Peyer's patch (tissue), 4 donors: ENCODE measurements at regions not wholly inside any gene's neighbourhood (a gene's known extent, or its start where the extent isn't known, plus 50 kb on each side); places are given as distances from the start of the nearest gene placed in this dataset.

Experiments
- DNase-seq, 3 donors: peaks; one replicate each; pipeline ENCODE4 v3.0.0-alpha.2; 2017 to 2019
- H3K27ac ChIP-seq, 4 donors: fragments of 200-600 bp; sonication (generic); one replicate each; pipeline ENCODE4 v1.5.1; 2016 to 2019
- H3K27me3 ChIP-seq, 2 donors: fragments of 200-600 bp; sonication (generic); one replicate each; pipeline ENCODE4 v1.5.1; 2019
- H3K36me3 ChIP-seq, 3 donors: fragments of 200-600 bp; sonication (generic); one replicate each; pipeline ENCODE4 v1.5.1; 2016 to 2019
- H3K4me1 ChIP-seq, 4 donors: fragments of 200-600 bp; sonication (generic); one replicate each; pipeline ENCODE4 v1.5.1; 2016 to 2019
- H3K4me3 ChIP-seq, 4 donors: fragments of 200-600 bp; sonication (generic); 1 replicate in 3 of 4; 2 replicates in 1 of 4; pipeline ENCODE4 v1.5.1; 2016 to 2019; ENCODE audit warnings: mild to moderate bottlenecking in 1 of 4
- H3K9me3 ChIP-seq, 4 donors: fragments of 200-600 bp; sonication (generic); one replicate each; pipeline ENCODE4 v1.5.1; 2016 to 2019; ENCODE audit warnings: mild to moderate bottlenecking in 1 of 4
- POLR2A ChIP-seq, 2 donors: fragments of 450-650 bp; IDR thresholded peaks; one replicate each; pipeline ENCODE4 v1.5.1; 2017; ENCODE audit warnings: antibody characterized with exemption in 2 of 2, mild to moderate bottlenecking in 2 of 2, moderate library complexity in 2 of 2
- TF ChIP-seq, protein P1 (sequence below), 6 experiments: fragments of 450-650 bp in 4 of 6; fragments of 200-600 bp in 2 of 6; sonication (generic) in 1 of 6; IDR thresholded peaks; one replicate each; pipeline ENCODE4 v1.5.1; 2017 to 2019; ENCODE audit warnings: antibody characterized with exemption in 6 of 6, mild to moderate bottlenecking in 3 of 6, moderate library complexity in 1 of 6

DNA sequence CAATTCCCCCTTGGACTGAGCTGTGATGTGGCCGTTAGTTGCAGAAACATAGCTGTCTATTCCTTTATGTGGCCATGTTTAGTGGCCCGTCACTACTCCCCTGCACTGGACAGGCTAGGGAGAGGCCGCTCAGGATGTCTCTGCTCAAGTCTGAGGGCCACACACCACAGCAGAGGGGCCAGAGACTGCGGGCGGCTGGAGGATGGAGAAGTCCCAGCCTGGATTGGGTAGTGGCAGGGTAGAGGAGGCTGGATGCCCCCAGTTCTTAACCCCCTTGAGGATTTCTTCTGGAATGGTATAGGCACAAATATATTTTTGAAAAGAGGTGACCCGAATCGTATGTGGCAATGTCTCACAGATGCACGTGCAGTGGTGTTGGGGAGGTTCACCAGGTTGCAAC lies 116.4 kb upstream of the B3GAT1 start:
- H3K36me3 ChIP-seq: no peaks in the 10 kb centered on the region

DNA sequence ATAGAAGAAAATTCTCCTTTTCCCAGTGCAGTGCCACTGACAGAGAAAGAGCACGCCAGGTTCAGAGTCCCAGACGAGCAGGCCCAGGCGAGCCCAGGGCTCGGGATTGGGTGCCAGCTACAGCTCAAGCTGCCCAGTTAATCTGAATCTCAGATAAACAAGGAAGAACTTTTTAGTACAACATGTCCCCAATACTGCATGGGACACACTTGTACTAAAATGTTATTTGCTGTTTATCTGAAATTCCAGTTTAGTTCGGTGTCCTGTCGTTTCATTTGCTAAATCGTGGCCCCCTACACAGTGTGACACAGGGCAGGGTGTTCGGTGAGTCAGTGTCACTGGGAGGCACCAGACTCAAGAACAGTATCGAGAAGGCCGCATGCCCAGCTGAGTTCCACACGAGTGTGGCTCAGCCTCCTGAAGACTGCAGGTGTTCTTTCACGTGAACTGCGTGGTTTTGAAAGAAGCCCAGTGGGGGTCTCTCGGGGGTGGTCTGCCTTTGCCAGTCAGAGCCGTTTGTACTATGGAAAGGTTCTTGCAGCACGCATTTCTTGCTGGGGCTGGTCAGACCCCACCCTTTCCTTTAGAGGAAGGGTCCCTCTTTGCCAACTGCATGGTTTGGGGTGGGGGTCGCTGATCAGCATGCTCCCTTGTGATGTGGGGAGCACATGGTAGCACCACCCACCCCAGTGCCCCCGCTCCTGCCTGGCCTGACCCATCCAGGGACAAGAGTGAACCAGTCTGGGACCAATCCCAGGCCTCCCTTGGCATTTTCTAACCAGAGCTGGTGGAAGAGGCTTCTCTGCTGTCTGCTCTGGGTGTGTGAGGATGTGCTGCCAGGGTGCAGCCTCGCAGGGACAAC lies 115.6 kb upstream of the B3GAT1 start:
- H3K9me3 ChIP-seq: no peaks in the 10 kb centered on the region
- H3K27me3 ChIP-seq: no peaks in the 10 kb centered on the region
- no peaks in the 10 kb centered on the region for H3K4me1 ChIP-seq
- no peaks in the 10 kb centered on the region for H3K36me3 ChIP-seq
- no peak overlapping the region for H3K27ac ChIP-seq
- TF ChIP-seq, protein P1, sequence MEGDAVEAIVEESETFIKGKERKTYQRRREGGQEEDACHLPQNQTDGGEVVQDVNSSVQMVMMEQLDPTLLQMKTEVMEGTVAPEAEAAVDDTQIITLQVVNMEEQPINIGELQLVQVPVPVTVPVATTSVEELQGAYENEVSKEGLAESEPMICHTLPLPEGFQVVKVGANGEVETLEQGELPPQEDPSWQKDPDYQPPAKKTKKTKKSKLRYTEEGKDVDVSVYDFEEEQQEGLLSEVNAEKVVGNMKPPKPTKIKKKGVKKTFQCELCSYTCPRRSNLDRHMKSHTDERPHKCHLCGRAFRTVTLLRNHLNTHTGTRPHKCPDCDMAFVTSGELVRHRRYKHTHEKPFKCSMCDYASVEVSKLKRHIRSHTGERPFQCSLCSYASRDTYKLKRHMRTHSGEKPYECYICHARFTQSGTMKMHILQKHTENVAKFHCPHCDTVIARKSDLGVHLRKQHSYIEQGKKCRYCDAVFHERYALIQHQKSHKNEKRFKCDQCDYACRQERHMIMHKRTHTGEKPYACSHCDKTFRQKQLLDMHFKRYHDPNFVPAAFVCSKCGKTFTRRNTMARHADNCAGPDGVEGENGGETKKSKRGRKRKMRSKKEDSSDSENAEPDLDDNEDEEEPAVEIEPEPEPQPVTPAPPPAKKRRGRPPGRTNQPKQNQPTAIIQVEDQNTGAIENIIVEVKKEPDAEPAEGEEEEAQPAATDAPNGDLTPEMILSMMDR (IDR thresholded peaks at IDR 0.05): no peak
- TF ChIP-seq POLR2A (IDR thresholded peaks at IDR 0.05): no peak
- H3K4me3 ChIP-seq: no peak overlapping the region
- peak in 2 of 3 donors; percentile 12 to 28 for DNase-seq

More for the DNA sequence above, 116.4 kb upstream of the B3GAT1 start:
- no peak for TF ChIP-seq POLR2A (IDR thresholded peaks at IDR 0.05)
- TF ChIP-seq, protein P1 (IDR thresholded peaks at IDR 0.05): no peak
- DNase-seq: peak in 1 of 3 donors; percentile 30
- no peaks in the 10 kb centered on the region for H3K4me1 ChIP-seq
- no peak overlapping the region for H3K27ac ChIP-seq
- no peaks in the 10 kb centered on the region for H3K9me3 ChIP-seq
- no peaks in the 10 kb centered on the region for H3K27me3 ChIP-seq
- H3K4me3 ChIP-seq: no peak overlapping the region

DNA sequence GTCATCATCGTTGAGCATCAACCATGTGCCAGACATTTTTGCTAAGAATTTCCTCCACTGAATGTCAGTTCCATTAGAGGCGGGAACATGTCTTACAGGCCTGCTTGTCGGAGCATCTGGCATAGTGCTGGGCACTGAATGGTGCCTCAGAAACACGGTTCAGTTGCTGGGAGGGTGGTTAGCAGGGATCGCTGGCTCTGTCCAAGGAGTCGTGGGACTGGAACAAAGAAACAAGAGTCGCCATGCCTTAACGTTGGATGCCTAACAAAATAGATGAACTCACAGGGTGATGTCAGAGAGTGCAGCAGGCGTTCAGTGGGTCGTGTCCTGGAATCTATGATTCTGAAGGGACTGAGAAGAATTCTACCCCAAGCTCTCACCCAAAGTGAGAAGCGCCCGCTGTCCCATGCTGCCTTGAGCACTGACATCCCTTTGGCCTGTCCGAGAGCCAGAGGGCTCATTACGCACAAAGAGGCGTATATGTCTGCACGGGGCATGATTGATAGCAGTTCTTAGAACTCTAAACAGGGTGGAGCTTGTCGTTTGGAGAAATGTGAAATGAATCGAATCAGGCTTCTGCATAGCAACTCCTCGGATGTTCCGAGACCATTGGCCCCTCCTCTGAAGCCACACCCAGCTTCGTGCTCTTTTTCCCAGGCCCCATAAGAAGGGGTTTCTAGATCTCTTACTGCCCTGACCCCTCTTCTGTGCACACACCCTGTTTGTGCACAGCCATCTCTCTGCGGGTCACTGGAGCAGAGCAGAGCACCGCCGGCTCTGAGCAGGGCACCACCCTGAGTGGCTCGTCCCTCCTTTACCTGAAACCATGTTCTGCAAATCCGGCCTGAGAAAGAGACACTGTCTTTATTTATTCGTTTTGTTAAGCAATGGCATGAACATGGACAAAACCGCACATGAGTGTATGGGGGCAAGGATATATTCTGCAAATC lies 113.1 kb upstream of the B3GAT1 start:
- TF ChIP-seq, protein P1 (IDR thresholded peaks at IDR 0.05): no peak
- no peak for TF ChIP-seq POLR2A (IDR thresholded peaks at IDR 0.05)
- peak in 2 of 3 donors; percentile 7 to 12 for DNase-seq

DNA sequence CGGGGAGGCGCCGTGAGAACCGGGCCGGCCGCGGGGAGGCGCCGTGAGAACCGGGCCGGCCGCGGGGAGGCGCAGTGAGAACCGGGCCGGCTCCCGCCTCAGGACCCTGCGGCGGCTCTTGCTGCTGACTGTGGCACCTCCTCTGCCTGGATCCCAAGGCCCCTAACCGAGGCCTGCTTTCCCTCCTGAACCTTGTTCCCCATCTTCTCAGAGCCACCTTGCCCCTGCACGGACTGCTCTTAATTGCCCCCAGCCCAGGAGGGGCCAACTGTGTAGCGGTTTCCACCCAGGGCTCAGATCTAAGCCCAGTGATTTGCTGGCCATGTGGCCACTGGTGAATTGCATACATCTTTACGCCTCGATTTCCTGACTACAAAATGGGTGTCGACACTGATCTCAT lies 112.2 kb upstream of the B3GAT1 start:
- Histone ChIP-seq H3K4me3 (no peak overlapping the region), H3K4me1 (no peaks in the 10 kb centered on the region), H3K9me3 (no peaks in the 10 kb centered on the region), H3K27me3 (no peaks in the 10 kb centered on the region), H3K36me3 (no peaks in the 10 kb centered on the region), H3K27ac (no peak overlapping the region)
- DNase-seq: peak in 2 of 3 donors; percentile 9 to 10
- TF ChIP-seq, protein P1 (IDR thresholded peaks at IDR 0.05): no peak
- no peak for TF ChIP-seq POLR2A (IDR thresholded peaks at IDR 0.05)

More for the DNA sequence above, 113.1 kb upstream of the B3GAT1 start:
- Histone ChIP-seq H3K4me1 (no peaks in the 10 kb centered on the region), H3K27me3 (no peaks in the 10 kb centered on the region), H3K9me3 (no peaks in the 10 kb centered on the region), H3K36me3 (no peaks in the 10 kb centered on the region), H3K4me3 (no peak overlapping the region), H3K27ac (no peak overlapping the region)

DNA sequence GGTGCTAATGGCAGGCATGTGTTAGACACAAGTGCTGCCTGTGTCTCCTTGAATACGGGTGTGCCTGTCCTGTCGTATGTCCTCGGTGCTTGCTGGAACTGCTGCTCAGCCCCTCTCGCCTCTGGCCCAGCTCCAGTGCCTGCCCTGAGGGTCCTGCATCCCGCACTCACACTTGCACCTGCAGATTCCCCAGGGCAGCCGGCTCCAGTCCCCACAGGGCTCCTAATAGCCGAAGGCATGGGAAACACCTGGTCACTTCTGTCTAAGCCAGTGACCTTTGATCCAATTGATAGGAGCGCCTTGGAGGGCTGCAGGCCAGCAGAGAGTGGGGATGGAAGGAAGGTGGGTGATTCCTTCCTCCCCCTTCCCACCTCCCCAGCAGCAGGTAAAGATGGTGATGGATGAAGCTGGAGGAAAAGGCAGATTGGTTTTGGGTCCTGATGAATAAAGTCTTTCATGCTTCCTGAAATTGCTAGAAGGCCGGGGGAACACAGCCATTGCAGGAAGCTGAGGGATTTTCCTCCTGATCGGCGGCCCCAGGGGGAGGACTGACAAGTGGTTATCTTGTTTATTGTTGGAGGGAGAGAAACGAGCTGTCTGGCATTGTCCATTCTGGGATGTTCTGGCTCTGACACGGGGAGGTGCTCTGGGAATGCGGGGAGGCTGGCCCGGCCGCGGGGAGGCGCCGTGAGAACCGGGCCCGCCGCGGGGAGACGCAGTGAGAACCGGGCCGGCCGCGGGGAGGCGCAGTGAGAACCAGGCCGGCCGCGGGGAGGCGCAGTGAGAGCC lies 110.9 kb upstream of the B3GAT1 start:
- no peaks in the 10 kb centered on the region for H3K4me1 ChIP-seq
- DNase-seq: peak in 1 of 3 donors; percentile 10
- no peak overlapping the region for H3K27ac ChIP-seq
- H3K27me3 ChIP-seq: no peaks in the 10 kb centered on the region
- H3K4me3 ChIP-seq: no peak overlapping the region
- TF ChIP-seq, protein P1 (IDR thresholded peaks at IDR 0.05): no peak
- TF ChIP-seq POLR2A (IDR thresholded peaks at IDR 0.05): no peak
- no peaks in the 10 kb centered on the region for H3K9me3 ChIP-seq
- H3K36me3 ChIP-seq: no peaks in the 10 kb centered on the region
